ENCODE measurements at regions not wholly inside any gene's neighbourhood (a gene's known extent, or its start where the extent isn't known, plus 50 kb on each side); places are given as distances from the start of the nearest gene placed in this dataset.

- no peak for TF ChIP-seq CTCF (IDR thresholded peaks at IDR 0.05)
- no peak for TF ChIP-seq POLR2A (IDR thresholded peaks at IDR 0.05)
These were observed 83.7 kb downstream of the PMAIP1 start for GRCh38 chr18:59983506-59983905.

Measured in lower leg skin (tissue), 3 donors.